NCI-H1105 (cell line): ENCODE measurements at regions not wholly inside any gene's neighbourhood (a gene's known extent, or its start where the extent isn't known, plus 50 kb on each side); places are given as distances from the start of the nearest gene placed in this dataset.

ENCODE experiments used
- DNase-seq: peaks from one replicate; lab custom pipeline; 2025; lab: John Stamatoyannopoulos, UW

GRCh38 chr13:78334059-78334458, 269.3 kb downstream of the POU4F1 start:
- no peak for DNase-seq

- no peak for DNase-seq
Observed at GRCh38 chr13:78326633-78327032, 276.7 kb downstream of the POU4F1 start.

GRCh38 chr13:78325585-78325984, 277.8 kb downstream of the POU4F1 start:
- peak; percentile 6 for DNase-seq

- no peak for DNase-seq
Observed at GRCh38 chr13:78323848-78324247, 279.5 kb downstream of the POU4F1 start.

GRCh38 chr13:78323040-78323439, 280.3 kb downstream of the POU4F1 start:
- DNase-seq, result no peak

GRCh38 chr13:78319101-78319627, 284.2 kb downstream of the POU4F1 start:
- DNase-seq, result no peak

GRCh38 chr13:78317030-78317429, 286.3 kb downstream of the POU4F1 start:
- DNase-seq, result no peak

GRCh38 chr13:78309497-78310180, 293.7 kb downstream of the POU4F1 start:
- no peak for DNase-seq

GRCh38 chr13:78306519-78307206, 296.7 kb downstream of the POU4F1 start:
- no peak for DNase-seq

GRCh38 chr13:78305171-78305570, 298.2 kb downstream of the POU4F1 start:
- no peak for DNase-seq

- DNase-seq, result no peak
Observed at GRCh38 chr13:78299832-78300623, 303.3 kb downstream of the POU4F1 start.

GRCh38 chr13:78298657-78299056, 304.7 kb downstream of the POU4F1 start:
- DNase-seq, result no peak

GRCh38 chr13:78286748-78287147, 316.6 kb downstream of the POU4F1 start:
- DNase-seq, result no peak

GRCh38 chr13:78265098-78265497, 338.3 kb downstream of the POU4F1 start:
- no peak for DNase-seq

- DNase-seq, result no peak
Observed at GRCh38 chr13:78258304-78258703, 339.7 kb upstream of the EDNRB start.

- no peak for DNase-seq
Observed at GRCh38 chr13:78256484-78256883, 337.9 kb upstream of the EDNRB start.

GRCh38 chr13:78254113-78254512, 335.5 kb upstream of the EDNRB start:
- DNase-seq, result no peak

- DNase-seq, result no peak
Observed at GRCh38 chr13:78247362-78247761, 328.7 kb upstream of the EDNRB start.

- peak; percentile 10 for DNase-seq
Observed at GRCh38 chr13:78241278-78241919, 322.8 kb upstream of the EDNRB start.

- no peak for DNase-seq
Observed at GRCh38 chr13:78239714-78240113, 321.1 kb upstream of the EDNRB start.

- no peak for DNase-seq
Observed at GRCh38 chr13:78238911-78239310, 320.3 kb upstream of the EDNRB start.

- DNase-seq, result no peak
Observed at GRCh38 chr13:78228940-78229339, 310.3 kb upstream of the EDNRB start.
